ENCODE measurements at regions not wholly inside any gene's neighbourhood (a gene's known extent, or its start where the extent isn't known, plus 50 kb on each side); places are given as distances from the start of the nearest gene placed in this dataset.

GRCh38 chr20:55213653-55214052, 738.3 kb downstream of the DOK5 start:
- TF ChIP-seq CTCF (conservative IDR thresholded peaks at IDR 0.05 in 1 of 2, IDR thresholded peaks at IDR 0.05 in 1 of 2; ENCODE audit: low read depth in 1 of 2, low read length in 2 of 2) (no peak), EZH2 (IDR thresholded peaks at IDR 0.05; ENCODE audit: low read length, missing control alignments) (no peak)

Data from fibroblast of lung (primary cell).